Omental fat pad (tissue), 3 donors: ENCODE measurements at regions not wholly inside any gene's neighbourhood (a gene's known extent, or its start where the extent isn't known, plus 50 kb on each side); places are given as distances from the start of the nearest gene placed in this dataset.

Experiments used
- ATAC-seq: fragments of 150-250 bp; one replicate; pipeline ENCODE4 v1.9.1; 2016; ENCODE audit warnings: mild to moderate bottlenecking, moderate library complexity; ENCODE audit not compliant: low FRiP score
- DNase-seq: peaks from one replicate; pipeline ENCODE4 v3.0.0-alpha.2; 2019; ENCODE audit warnings: low spot score
- CTCF ChIP-seq, 3 donors: fragments of 450-650 bp; IDR thresholded peaks; one replicate each; pipeline ENCODE4 v1.5.1; 2016 to 2017; ENCODE audit warnings: antibody characterized with exemption in 3 of 3, mild to moderate bottlenecking in 3 of 3, moderate library complexity in 2 of 3

- TF ChIP-seq CTCF (IDR thresholded peaks at IDR 0.05): no peak
- DNase-seq: no peak
- ATAC-seq: no peak
Measured at GRCh38 chr3:118292841-118293240, 741.8 kb downstream of the IGSF11 start.

- ATAC-seq (no peak), DNase-seq (no peak)
- TF ChIP-seq CTCF (IDR thresholded peaks at IDR 0.05): no peak
Measured at GRCh38 chr3:118298133-118298532, 736.5 kb downstream of the IGSF11 start.

- no peak for DNase-seq
- ATAC-seq: no peak
- no peak for TF ChIP-seq CTCF (IDR thresholded peaks at IDR 0.05)
Measured at GRCh38 chr3:118304557-118304956, 730.1 kb downstream of the IGSF11 start.

GRCh38 chr3:118332699-118333098 is 701.9 kb downstream of the IGSF11 start:
- DNase-seq: no peak
- no peak for TF ChIP-seq CTCF (IDR thresholded peaks at IDR 0.05)
- no peak for ATAC-seq

GRCh38 chr3:118337649-118338048 is 697.0 kb downstream of the IGSF11 start:
- ATAC-seq (no peak), DNase-seq (no peak)
- no peak for TF ChIP-seq CTCF (IDR thresholded peaks at IDR 0.05)

GRCh38 chr3:118347396-118348168 is 687.1 kb downstream of the IGSF11 start:
- ATAC-seq (no peak), DNase-seq (no peak)
- TF ChIP-seq CTCF (IDR thresholded peaks at IDR 0.05): no peak

GRCh38 chr3:118348169-118348557 is 686.5 kb downstream of the IGSF11 start:
- ATAC-seq: no peak
- DNase-seq: no peak
- no peak for TF ChIP-seq CTCF (IDR thresholded peaks at IDR 0.05)
